IMR-90 (cell line): ENCODE measurements at regions not wholly inside any gene's neighbourhood (a gene's known extent, or its start where the extent isn't known, plus 50 kb on each side); places are given as distances from the start of the nearest gene placed in this dataset.

Source experiments
- ATAC-seq: fragments of 200-7000 bp; cut with Tn5 transposase; 2 replicates; pipeline ENCODE4 v1.9.1; 2020; ENCODE audit warnings: low read depth, mild to moderate bottlenecking, moderate library complexity
- BruUV-seq: library from RNA; stranded (reverse); fragments of 400-500 nt; replicated peaks from 2 replicates; lab custom pipeline; 2021; lab: Mats Ljungman, UMichigan
- CTCF ChIA-PET: fragments of 300-600 bp; formaldehyde crosslinking; extraction: SDS; loops from one replicate; lab custom pipeline; 2021; ENCODE audit warnings: antibody characterized with exemption; lab: Yijun Ruan, JAX
- POLR2A ChIA-PET: fragments of 300-600 bp; sonication (Branson Sonifier 250); formaldehyde crosslinking; loops from one replicate; lab custom pipeline; 2022; ENCODE audit warnings: antibody characterized with exemption; ENCODE audit not compliant: unreplicated experiment; lab: Charles Lee
- DNase-seq: peaks from one replicate; pipeline ENCODE4 v3.0.0; 2013
- H2AFZ ChIP-seq: replicated peaks from 2 replicates; pipeline ENCODE3; 2013; ENCODE audit warnings: low read length, mild to moderate bottlenecking; ENCODE audit not compliant: poor library complexity
- H2AK5ac ChIP-seq: 2 replicates; pipeline ENCODE4 v1.6.1; 2013; ENCODE audit warnings: low read depth, low read length, inconsistent platforms
- H2AK9ac ChIP-seq: replicated peaks from 2 replicates; pipeline ENCODE3; 2013; ENCODE audit warnings: mild to moderate bottlenecking, low read depth, low read length, moderate library complexity; ENCODE audit not compliant: poor library complexity
- H2BK120ac ChIP-seq: 2 replicates; pipeline ENCODE4 v1.6.1; 2013; ENCODE audit warnings: low read depth, low read length, inconsistent platforms
- H2BK15ac ChIP-seq: 3 replicates; pipeline ENCODE4 v1.6.1; 2013; ENCODE audit warnings: low read depth, low read length, inconsistent platforms
- H2BK20ac ChIP-seq: 2 replicates; pipeline ENCODE4 v1.6.1; 2013; ENCODE audit warnings: low read depth, mild to moderate bottlenecking, inconsistent platforms, low read length, moderate library complexity
- H2BK5ac ChIP-seq: 2 replicates; pipeline ENCODE4 v1.6.1; 2013; ENCODE audit warnings: mild to moderate bottlenecking, low read depth, low read length, inconsistent platforms; ENCODE audit not compliant: poor library complexity, severe bottlenecking
- H3K14ac ChIP-seq: replicated peaks from 2 replicates; pipeline ENCODE4 v1.6.1; 2013; ENCODE audit warnings: low read depth, low read length, inconsistent platforms
- H3K18ac ChIP-seq: 2 replicates; pipeline ENCODE4 v1.6.1; 2013; ENCODE audit warnings: low read depth, low read length, control low read depth
- H3K23ac ChIP-seq: 2 replicates; pipeline ENCODE4 v1.6.1; 2013; ENCODE audit warnings: low read depth, low read length, inconsistent platforms
- H3K27ac ChIP-seq: 2 replicates; pipeline ENCODE4 v1.5.1; 2013; ENCODE audit warnings: mild to moderate bottlenecking, control low read depth, low read length; ENCODE audit not compliant: insufficient read depth
- H3K27me3 ChIP-seq: 2 replicates; pipeline ENCODE4 v1.6.1; 2013; ENCODE audit warnings: low read length; ENCODE audit not compliant: control insufficient read depth, insufficient read depth
- H3K36me3 ChIP-seq: 2 replicates; pipeline ENCODE4 v1.6.1; 2013; ENCODE audit warnings: low read length, mixed read lengths; ENCODE audit not compliant: control insufficient read depth, insufficient read depth
- H3K4ac ChIP-seq: 2 replicates; pipeline ENCODE4 v1.6.1; 2013; ENCODE audit warnings: low read depth, low read length, inconsistent platforms
- H3K4me1 ChIP-seq: 2 replicates; pipeline ENCODE4 v1.6.1; 2013; ENCODE audit warnings: low read length, mixed read lengths; ENCODE audit not compliant: control insufficient read depth, insufficient read depth
- H3K4me2 ChIP-seq: 2 replicates; pipeline ENCODE4 v1.6.1; 2013; ENCODE audit warnings: low read depth, mild to moderate bottlenecking, control low read depth, low read length, moderate library complexity
- H3K4me3 ChIP-seq: 2 replicates; pipeline ENCODE4 v1.5.1; 2013; ENCODE audit warnings: low read depth, mild to moderate bottlenecking, control low read depth, low read length, moderate library complexity; ENCODE audit not compliant: insufficient read depth
- H3K56ac ChIP-seq: 2 replicates; pipeline ENCODE4 v1.6.1; 2013; ENCODE audit warnings: low read length, inconsistent platforms; ENCODE audit not compliant: insufficient read depth; ENCODE audit errors: extremely low read depth
- H3K79me1 ChIP-seq, 2 experiments: 2 replicates each; pipeline ENCODE4 v1.6.1; 2013; ENCODE audit warnings: low read length in 2 of 2, inconsistent platforms in 1 of 2, low read depth in 1 of 2
- H3K9ac ChIP-seq: 2 replicates; pipeline ENCODE4 v1.6.1; 2013; ENCODE audit warnings: low read depth, low read length, control low read depth
- H3K9me1 ChIP-seq: 2 replicates; pipeline ENCODE4 v1.6.1; 2013; ENCODE audit warnings: low read length, inconsistent platforms; ENCODE audit not compliant: insufficient read depth
- H3K9me3 ChIP-seq: 2 replicates; pipeline ENCODE4 v1.6.1; 2013; ENCODE audit warnings: low read length; ENCODE audit not compliant: control insufficient read depth, insufficient read depth
- H4K20me1 ChIP-seq: 2 replicates; pipeline ENCODE4 v1.6.1; 2013; ENCODE audit warnings: low read length, inconsistent platforms; ENCODE audit not compliant: insufficient read depth
- H4K5ac ChIP-seq: 2 replicates; pipeline ENCODE4 v1.6.1; 2013; ENCODE audit warnings: mild to moderate bottlenecking, low read depth, low read length, control low read depth
- H4K8ac ChIP-seq, 2 experiments: 2 replicates each; pipeline ENCODE4 v1.6.1; 2013; ENCODE audit warnings: low read depth in 2 of 2, low read length in 2 of 2, control low read depth in 1 of 2, inconsistent platforms in 1 of 2
- H4K91ac ChIP-seq: 2 replicates; pipeline ENCODE4 v1.6.1; 2013; ENCODE audit warnings: low read depth, low read length, inconsistent platforms; ENCODE audit not compliant: insufficient read depth
- CEBPB ChIP-seq: IDR thresholded peaks from 2 replicates; pipeline ENCODE4 v1.6.1; 2012; ENCODE audit warnings: low read depth, low read length, improper control_type of control experiment
- CHD1 ChIP-seq: IDR thresholded peaks from 2 replicates; pipeline ENCODE4 v1.6.1; 2012; ENCODE audit warnings: low read depth, low read length, improper control_type of control experiment
- CTCF ChIP-seq: conservative IDR thresholded peaks from 2 replicates; pipeline ENCODE4 v1.5.1; 2012; ENCODE audit warnings: mild to moderate bottlenecking, low read depth, low read length, improper control_type of control experiment
- ELK1 ChIP-seq: fragments of 150-350 bp; IDR thresholded peaks from 2 replicates; pipeline ENCODE4 v1.6.1; 2016; ENCODE audit warnings: low read depth, mild to moderate bottlenecking, low read length, moderate library complexity, borderline replicate concordance
- FOS ChIP-seq: fragments of 150-350 bp; IDR thresholded peaks from 2 replicates; pipeline ENCODE4 v1.6.1; 2016; ENCODE audit warnings: low read depth, low read length
- MAFK ChIP-seq: IDR thresholded peaks from 2 replicates; pipeline ENCODE4 v1.6.1; 2012; ENCODE audit warnings: low read depth, low read length, improper control_type of control experiment
- MXI1 ChIP-seq: IDR thresholded peaks from 2 replicates; pipeline ENCODE4 v1.6.1; 2012; ENCODE audit warnings: low read depth, mild to moderate bottlenecking, low read length, moderate library complexity, borderline replicate concordance
- NFE2L2 ChIP-seq: fragments of 150-350 bp; IDR thresholded peaks from 2 replicates; pipeline ENCODE4 v1.6.1; 2016; ENCODE audit warnings: low read depth, mild to moderate bottlenecking, low read length
- POLR2A ChIP-seq: IDR thresholded peaks from 2 replicates; pipeline ENCODE4 v1.6.1; 2012; ENCODE audit warnings: mild to moderate bottlenecking, low read depth, low read length
- RAD21 ChIP-seq: IDR thresholded peaks from 2 replicates; pipeline ENCODE4 v1.6.1; 2012; ENCODE audit warnings: low read length, improper control_type of control experiment
- RFX5 ChIP-seq: IDR thresholded peaks from 2 replicates; pipeline ENCODE4 v1.8.0; 2012; ENCODE audit warnings: low read depth, mild to moderate bottlenecking, low read length, moderate library complexity
- USF2 ChIP-seq: fragments of 150-350 bp; IDR thresholded peaks from 2 replicates; pipeline ENCODE4 v1.6.1; 2017; ENCODE audit warnings: mild to moderate bottlenecking, antibody characterized with exemption, low read length, low read depth
- dilution Hi-C: fragments of 300-500 bp; cut with HindIII; formaldehyde crosslinking; loops from one replicate; pipeline ENCODE4 v1.14.3; 2018; ENCODE audit warnings: low sequenced_read_pairs; ENCODE audit not compliant: unreplicated experiment
- in situ Hi-C: fragments of 300-500 bp; cut with MboI; formaldehyde crosslinking; loops from 3 replicates; pipeline ENCODE4 v1.14.3; 2019; ENCODE audit warnings: low sequenced_read_pairs, inconsistent platforms, mixed read lengths
- intact Hi-C: fragments of 100-400 bp; cut with micrococcal nuclease; formaldehyde crosslinking; loops from 2 replicates; pipeline ENCODE4 v1.10.0; 2022

- H3K79me1 ChIP-seq = no peaks in the 10 kb centered on the region
- H4K8ac ChIP-seq = no peak overlapping the region
- no peaks in the 10 kb centered on the region; the same call in 1 of the 2 replicates for H3K9me3 ChIP-seq
- H3K4me3 ChIP-seq = no peak overlapping the region
- ChIA-PET CTCF (no interaction called here), POLR2A (no interaction called here)
- no peak overlapping the region for H3K56ac ChIP-seq
- no peak overlapping the region for H2AK5ac ChIP-seq
- no peak overlapping the region for H2BK5ac ChIP-seq
- no peak overlapping the region for H3K18ac ChIP-seq
- H4K5ac ChIP-seq = no peak overlapping the region
- no peak overlapping the region for H3K9ac ChIP-seq
- DNase-seq = no peak
- H3K9me1 ChIP-seq = no peaks in the 10 kb centered on the region
- TF ChIP-seq MAFK (no peak), NFE2L2 (no peak), ELK1 (no peak), RFX5 (no peak), CHD1 (no peak), POLR2A (no peak), RAD21 (no peak), CTCF (no peak), CEBPB (no peak), FOS (no peak), USF2 (no peak), MXI1 (no peak)
- H2AK9ac ChIP-seq = no peak overlapping the region
- no TSS peak for BruUV-seq
- intact Hi-C loops (no loop called here), dilution Hi-C loops (no loop called here), in situ Hi-C loops (no loop called here)
- H3K27me3 ChIP-seq = no peaks in the 10 kb centered on the region
- H3K27ac ChIP-seq = no peak overlapping the region
- H2BK15ac ChIP-seq = no peak overlapping the region
- no peak overlapping the region for H2BK120ac ChIP-seq
- no peaks in the 10 kb centered on the region for H3K36me3 ChIP-seq
- H2AFZ ChIP-seq = no peak overlapping the region
- H3K4me2 ChIP-seq = no peak overlapping the region
- H3K23ac ChIP-seq = no peak overlapping the region
- no peak overlapping the region for H3K4ac ChIP-seq
- H2BK20ac ChIP-seq = no peak overlapping the region
- no peak for ATAC-seq
- H4K20me1 ChIP-seq = no peaks in the 10 kb centered on the region
- no peaks in the 10 kb centered on the region for H3K4me1 ChIP-seq
- no peak overlapping the region for H4K91ac ChIP-seq
- no peak overlapping the region for H3K14ac ChIP-seq
These were observed 715.0 kb upstream of the LCORL start for GRCh38 chr4:18736551-18736950.
